ENCODE measurements at regions not wholly inside any gene's neighbourhood (a gene's known extent, or its start where the extent isn't known, plus 50 kb on each side); places are given as distances from the start of the nearest gene placed in this dataset.

DNA sequence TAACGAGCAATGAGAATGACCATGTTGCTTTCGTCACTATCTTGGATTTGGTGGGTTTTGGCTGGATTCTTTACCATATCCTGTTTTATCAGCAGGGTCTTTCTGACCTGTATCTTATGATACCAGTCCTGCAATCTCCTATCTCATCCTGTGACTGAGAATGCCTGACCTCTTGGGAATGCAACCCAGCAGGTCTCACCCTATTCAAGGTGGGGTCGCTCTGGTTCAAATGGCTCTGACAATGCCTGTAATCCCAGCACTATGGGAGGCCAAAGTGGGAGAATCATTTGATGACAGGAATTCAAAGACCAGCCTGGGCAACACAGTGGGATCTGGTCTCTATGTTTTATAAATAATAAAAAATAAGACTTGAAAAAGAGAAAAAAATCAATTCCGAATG is 173.5 kb downstream of the ACTR3 start:
- Mint-ChIP-seq H3K9me3 (peaks cover 0 to 4% (median 0%) of the 10 kb centered on the region in 11 donors), H3K4me1 (no peaks in the 10 kb centered on the region), H3K27ac (no peak overlapping the region), H3K4me3 (no peak overlapping the region), H3K27me3 (peaks cover 2 to 25% (median 19%) of the 10 kb centered on the region in 5 donors), H3K36me3 (no peaks in the 10 kb centered on the region)
- intact Hi-C loops (cut with micrococcal nuclease): no loop called here
- ATAC-seq (no peak), DNase-seq (no peak)
- Histone ChIP-seq H3K27ac (ENCODE audit: low read depth, low read length) (no peak overlapping the region), H3K4me3 (ENCODE audit: low read length) (no peak overlapping the region), H3K27me3 (ENCODE audit: control insufficient read depth in 2 of 2, insufficient read depth in 2 of 2, low read length in 2 of 2) (no peaks in the 10 kb centered on the region), H3K9me3 (ENCODE audit: control insufficient read depth in 2 of 3, low read length in 3 of 3) (no peaks in the 10 kb centered on the region), H3K36me3 (ENCODE audit: control insufficient read depth in 2 of 3, insufficient read depth in 3 of 3, low read length in 3 of 3) (no peaks in the 10 kb centered on the region), H3K4me1 (ENCODE audit: control insufficient read depth in 2 of 2, insufficient read depth in 2 of 2, low read length in 2 of 2) (no peaks in the 10 kb centered on the region)
- ChIA-PET POLR2A (no interaction called here), CTCF (no interaction called here)

DNA sequence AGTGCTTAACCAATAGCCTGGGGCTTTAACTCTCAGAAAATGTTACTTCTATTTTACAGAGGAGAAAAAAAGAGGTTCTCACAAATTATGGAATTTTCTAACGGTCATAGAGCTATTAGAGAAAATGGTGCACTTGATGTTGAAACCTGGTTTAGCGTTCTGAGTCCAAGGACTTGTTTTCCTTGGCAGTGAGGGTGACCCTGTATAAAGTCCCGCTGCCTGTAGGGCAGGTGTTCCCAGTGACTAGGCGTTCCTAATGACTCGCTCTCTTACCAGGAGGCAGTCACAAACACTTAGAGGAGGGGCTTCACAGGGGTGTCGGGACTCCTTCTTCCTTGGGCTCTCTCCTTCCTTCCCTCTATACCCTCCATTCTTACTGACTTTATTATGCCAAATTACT is 175.8 kb downstream of the ACTR3 start:
- H3K4me1 Mint-ChIP-seq: no peaks in the 10 kb centered on the region
- H3K9me3 Mint-ChIP-seq: peaks cover 0 to 3% (median 0%) of the 10 kb centered on the region in 11 donors
- peaks cover 2 to 40% (median 30%) of the 10 kb centered on the region in 5 donors for H3K27me3 Mint-ChIP-seq
- H3K4me3 ChIP-seq (ENCODE audit: low read length): no peak overlapping the region
- no peaks in the 10 kb centered on the region for H3K9me3 ChIP-seq (ENCODE audit: control insufficient read depth in 2 of 3, low read length in 3 of 3)
- H3K36me3 ChIP-seq (ENCODE audit: control insufficient read depth in 2 of 3, insufficient read depth in 3 of 3, low read length in 3 of 3): no peaks in the 10 kb centered on the region
- no peak overlapping the region for H3K27ac Mint-ChIP-seq
- ATAC-seq (no peak), DNase-seq (no peak)
- H3K27me3 ChIP-seq (ENCODE audit: control insufficient read depth in 2 of 2, insufficient read depth in 2 of 2, low read length in 2 of 2): no peaks in the 10 kb centered on the region
- intact Hi-C loops (cut with micrococcal nuclease): no loop called here
- CTCF ChIA-PET: no interaction called here
- no peak overlapping the region for H3K4me3 Mint-ChIP-seq
- H3K27ac ChIP-seq (ENCODE audit: low read depth, low read length): no peak overlapping the region
- H3K36me3 Mint-ChIP-seq: no peaks in the 10 kb centered on the region
- POLR2A ChIA-PET: no interaction called here
- H3K4me1 ChIP-seq (ENCODE audit: control insufficient read depth in 2 of 2, insufficient read depth in 2 of 2, low read length in 2 of 2): no peaks in the 10 kb centered on the region

DNA sequence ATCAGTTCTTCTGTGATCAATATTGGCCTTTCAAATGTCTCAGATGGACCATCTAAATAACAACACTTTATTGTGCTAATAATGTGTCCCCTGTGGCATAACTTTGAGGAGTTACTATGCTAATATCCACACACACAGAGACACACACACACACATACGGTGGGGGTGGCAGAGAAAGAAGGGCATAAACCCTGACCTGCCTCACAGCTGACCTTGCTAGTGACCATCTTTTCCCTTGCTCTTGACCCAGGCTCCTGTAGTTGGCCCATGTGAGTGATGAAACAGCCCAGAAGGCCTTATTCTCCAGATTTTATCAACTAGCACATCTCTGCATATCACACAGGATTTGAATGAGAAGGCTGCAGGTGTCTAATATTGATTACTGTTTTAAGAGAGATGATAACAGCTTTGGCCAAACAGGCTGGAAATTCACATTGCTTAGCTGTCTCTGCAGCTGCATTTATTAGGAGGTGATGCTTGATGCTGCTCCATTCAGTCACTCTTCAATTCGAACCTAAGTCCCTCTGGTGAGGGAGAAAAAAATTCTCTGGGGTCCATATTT is 176.4 kb downstream of the ACTR3 start:
- ChIA-PET POLR2A (no interaction called here), CTCF (no interaction called here)
- intact Hi-C loops (cut with micrococcal nuclease): no loop called here
- Histone ChIP-seq H3K36me3 (ENCODE audit: control insufficient read depth in 2 of 3, insufficient read depth in 3 of 3, low read length in 3 of 3) (no peaks in the 10 kb centered on the region), H3K4me1 (ENCODE audit: control insufficient read depth in 2 of 2, insufficient read depth in 2 of 2, low read length in 2 of 2) (no peaks in the 10 kb centered on the region), H3K27me3 (ENCODE audit: control insufficient read depth in 2 of 2, insufficient read depth in 2 of 2, low read length in 2 of 2) (no peaks in the 10 kb centered on the region), H3K4me3 (ENCODE audit: low read length) (no peak overlapping the region), H3K9me3 (ENCODE audit: control insufficient read depth in 2 of 3, low read length in 3 of 3) (no peaks in the 10 kb centered on the region), H3K27ac (ENCODE audit: low read depth, low read length) (no peak overlapping the region)
- Mint-ChIP-seq H3K4me1 (no peaks in the 10 kb centered on the region), H3K27ac (no peak overlapping the region), H3K36me3 (no peaks in the 10 kb centered on the region), H3K9me3 (peaks cover 0 to 3% (median 0%) of the 10 kb centered on the region in 11 donors), H3K27me3 (peaks cover 2 to 45% (median 29%) of the 10 kb centered on the region in 5 donors), H3K4me3 (no peak overlapping the region)
- DNase-seq (no peak), ATAC-seq (no peak)

DNA sequence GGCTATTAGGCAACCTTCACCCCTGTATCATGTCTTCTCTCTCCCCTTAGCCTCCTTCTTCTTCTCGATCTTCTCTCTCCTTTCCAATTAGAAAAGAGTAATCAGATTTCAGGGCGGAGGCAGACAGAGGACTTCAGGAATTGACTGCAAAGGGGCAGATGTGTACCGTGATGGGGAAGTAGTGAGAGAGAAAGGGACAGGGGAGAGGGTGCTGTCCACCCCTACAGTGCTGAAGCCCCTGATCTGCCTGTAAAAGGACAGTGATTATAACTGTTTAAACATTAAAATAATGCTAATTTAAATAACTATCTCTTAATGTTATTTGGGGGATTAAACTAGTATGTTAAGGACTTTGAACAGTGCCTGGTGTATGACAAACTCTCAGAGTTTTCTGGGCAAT is 178.5 kb downstream of the ACTR3 start:
- CTCF ChIA-PET: no interaction called here
- Mint-ChIP-seq H3K36me3 (peaks cover 0 to 5% (median 0%) of the 10 kb centered on the region in 5 donors), H3K9me3 (no peaks in the 10 kb centered on the region), H3K4me1 (peaks cover 0 to 1% (median 0%) of the 10 kb centered on the region in 7 donors), H3K4me3 (no peak overlapping the region), H3K27ac (no peak overlapping the region), H3K27me3 (peaks cover 2 to 47% (median 31%) of the 10 kb centered on the region in 5 donors)
- POLR2A ChIA-PET: no interaction called here
- H3K27ac ChIP-seq (ENCODE audit: low read depth, low read length): no peak overlapping the region
- no peak overlapping the region for H3K4me3 ChIP-seq (ENCODE audit: low read length)
- DNase-seq (no peak), ATAC-seq (no peak)
- no peaks in the 10 kb centered on the region for H3K9me3 ChIP-seq (ENCODE audit: control insufficient read depth in 2 of 3, low read length in 3 of 3)
- no peaks in the 10 kb centered on the region for H3K36me3 ChIP-seq (ENCODE audit: control insufficient read depth in 2 of 3, insufficient read depth in 3 of 3, low read length in 3 of 3)
- intact Hi-C loops (cut with micrococcal nuclease): no loop called here
- H3K4me1 ChIP-seq (ENCODE audit: control insufficient read depth in 2 of 2, insufficient read depth in 2 of 2, low read length in 2 of 2): no peaks in the 10 kb centered on the region
- no peaks in the 10 kb centered on the region for H3K27me3 ChIP-seq (ENCODE audit: control insufficient read depth in 2 of 2, insufficient read depth in 2 of 2, low read length in 2 of 2)

DNA sequence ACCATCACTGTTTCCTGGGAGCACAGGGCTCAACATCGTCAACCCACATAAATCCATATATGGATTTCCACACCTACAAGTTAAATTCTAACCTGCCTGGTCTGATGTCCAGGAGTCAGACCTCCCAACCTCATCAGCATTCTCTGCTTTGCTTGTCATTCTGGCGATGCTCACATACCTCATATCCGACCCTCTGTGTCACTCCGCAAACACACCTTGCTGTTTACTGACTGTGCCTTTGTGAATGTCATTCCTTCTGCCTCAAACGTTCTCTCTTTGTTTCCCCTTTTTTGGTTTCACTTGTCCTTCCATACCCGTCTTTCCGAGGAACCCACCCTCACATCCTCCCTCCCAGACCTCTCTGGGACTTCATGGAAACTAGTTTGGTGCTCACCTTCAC is 187.1 kb downstream of the ACTR3 start:
- no peaks in the 10 kb centered on the region for H3K9me3 ChIP-seq (ENCODE audit: control insufficient read depth in 2 of 3, low read length in 3 of 3)
- H3K4me1 ChIP-seq (ENCODE audit: control insufficient read depth in 2 of 2, insufficient read depth in 2 of 2, low read length in 2 of 2): no peaks in the 10 kb centered on the region
- no peaks in the 10 kb centered on the region for H3K27me3 ChIP-seq (ENCODE audit: control insufficient read depth in 2 of 2, insufficient read depth in 2 of 2, low read length in 2 of 2)
- ChIA-PET POLR2A (no interaction called here), CTCF (no interaction called here)
- H3K27ac ChIP-seq (ENCODE audit: low read depth, low read length): no peak overlapping the region
- no peak overlapping the region for H3K4me3 ChIP-seq (ENCODE audit: low read length)
- intact Hi-C loops (cut with micrococcal nuclease): no loop called here
- no peak overlapping the region for H3K4me3 Mint-ChIP-seq
- no peak overlapping the region for H3K27ac Mint-ChIP-seq
- no peak for DNase-seq
- peaks cover 0 to 6% (median 0%) of the 10 kb centered on the region in 5 donors for H3K36me3 Mint-ChIP-seq
- H3K9me3 Mint-ChIP-seq: peaks cover 0 to 4% (median 0%) of the 10 kb centered on the region in 11 donors
- no peaks in the 10 kb centered on the region for H3K36me3 ChIP-seq (ENCODE audit: control insufficient read depth in 2 of 3, insufficient read depth in 3 of 3, low read length in 3 of 3)
- no peak for ATAC-seq
- peaks cover 2 to 41% (median 29%) of the 10 kb centered on the region in 5 donors for H3K27me3 Mint-ChIP-seq
- H3K4me1 Mint-ChIP-seq: peaks cover 0 to 1% (median 0%) of the 10 kb centered on the region in 7 donors

DNA sequence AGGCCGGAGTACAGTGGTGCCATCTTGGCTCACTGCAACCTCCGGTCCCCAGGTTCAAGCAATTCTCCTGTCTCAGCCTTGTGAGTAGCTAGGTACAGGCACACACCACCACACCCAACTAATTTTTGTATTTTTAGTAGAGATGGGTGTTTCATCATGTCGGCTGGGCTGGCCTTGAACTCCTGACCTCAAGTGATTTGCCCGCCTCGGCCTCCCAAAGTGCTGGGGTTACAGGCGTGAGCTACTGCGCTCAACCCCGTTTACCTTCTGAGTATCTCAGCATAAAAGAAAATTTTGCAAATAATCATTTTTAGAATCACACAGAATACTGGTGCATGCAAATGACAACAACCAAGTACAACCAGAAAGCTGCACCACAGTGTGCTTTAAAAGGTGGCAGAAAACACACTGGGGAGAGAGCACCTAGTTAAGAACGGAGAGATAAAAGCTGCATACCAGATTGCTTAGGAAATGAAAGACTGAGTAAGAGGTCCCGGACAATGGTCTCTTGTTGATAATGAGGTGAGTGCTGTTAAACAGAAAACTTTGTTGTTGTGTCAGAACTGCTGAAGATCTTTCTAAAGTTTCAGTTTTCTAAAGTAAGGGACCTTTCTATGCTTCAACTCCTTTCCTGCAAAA is 189.6 kb downstream of the ACTR3 start:
- POLR2A ChIA-PET: no interaction called here

More for the DNA sequence above, 189.6 kb downstream of the ACTR3 start:
- intact Hi-C loops (cut with micrococcal nuclease): no loop called here
- Mint-ChIP-seq H3K36me3 (peaks cover 0 to 4% (median 0%) of the 10 kb centered on the region in 5 donors), H3K4me1 (no peaks in the 10 kb centered on the region), H3K27ac (no peak overlapping the region), H3K9me3 (peaks cover 0 to 6% (median 0%) of the 10 kb centered on the region in 11 donors), H3K4me3 (no peak overlapping the region), H3K27me3 (peaks cover 2 to 43% (median 38%) of the 10 kb centered on the region in 5 donors)
- ATAC-seq (no peak), DNase-seq (no peak)
- H3K9me3 ChIP-seq (ENCODE audit: control insufficient read depth in 2 of 3, low read length in 3 of 3): no peaks in the 10 kb centered on the region
- H3K4me1 ChIP-seq (ENCODE audit: control insufficient read depth in 2 of 2, insufficient read depth in 2 of 2, low read length in 2 of 2): no peaks in the 10 kb centered on the region
- H3K27ac ChIP-seq (ENCODE audit: low read depth, low read length): no peak overlapping the region
- CTCF ChIA-PET: no interaction called here
- H3K27me3 ChIP-seq (ENCODE audit: control insufficient read depth in 2 of 2, insufficient read depth in 2 of 2, low read length in 2 of 2): no peaks in the 10 kb centered on the region
- H3K36me3 ChIP-seq (ENCODE audit: control insufficient read depth in 2 of 3, insufficient read depth in 3 of 3, low read length in 3 of 3): no peaks in the 10 kb centered on the region
- H3K4me3 ChIP-seq (ENCODE audit: low read length): no peak overlapping the region
